Tibial nerve (tissue), 4 donors: ENCODE measurements at regions not wholly inside any gene's neighbourhood (a gene's known extent, or its start where the extent isn't known, plus 50 kb on each side); places are given as distances from the start of the nearest gene placed in this dataset.

Experiments used
- DNase-seq, 2 donors: peaks; one replicate each; pipeline ENCODE4 v3.0.0-alpha.2; 2019; ENCODE audit warnings: low spot score in 2 of 2
- H3K27ac ChIP-seq, 4 donors: fragments of 200-600 bp; sonication (generic) in 3 of 4; one replicate each; pipeline ENCODE4 v1.5.1; 2017 to 2019; ENCODE audit warnings: mild to moderate bottlenecking in 1 of 4
- H3K27me3 ChIP-seq, 2 donors: fragments of 200-600 bp; sonication (generic) in 1 of 2; one replicate each; pipeline versions ENCODE4 v1.5.1 to v1.6.0; 2017 to 2019
- H3K36me3 ChIP-seq, 3 donors: fragments of 200-600 bp; sonication (generic); one replicate each; pipeline ENCODE4 v1.5.1; 2018 to 2019
- H3K4me1 ChIP-seq, 4 donors: fragments of 200-600 bp; sonication (generic) in 3 of 4; one replicate each; pipeline ENCODE4 v1.5.1; 2017 to 2019
- H3K4me3 ChIP-seq, 4 donors: fragments of 200-600 bp; sonication (generic) in 3 of 4; one replicate each; pipeline ENCODE4 v1.5.1; 2017 to 2019; ENCODE audit warnings: mild to moderate bottlenecking in 1 of 4, moderate library complexity in 1 of 4
- H3K9me3 ChIP-seq, 4 donors: fragments of 200-600 bp; sonication (generic) in 3 of 4; one replicate each; pipeline ENCODE4 v1.5.1; 2017 to 2019
- EP300 ChIP-seq, 2 donors: sonication (generic); formaldehyde crosslinking; IDR thresholded peaks; one replicate each; pipeline ENCODE4 v1.6.1; 2017; ENCODE audit warnings: antibody characterized with exemption in 2 of 2, mild to moderate bottlenecking in 1 of 2
- POLR2A ChIP-seq, 2 donors: fragments of 450-650 bp; IDR thresholded peaks; one replicate each; pipeline ENCODE4 v1.6.1; 2017; ENCODE audit warnings: antibody characterized with exemption in 2 of 2, mild to moderate bottlenecking in 2 of 2, moderate library complexity in 2 of 2
- WGBS, 2 donors: methylation state at CpG; one replicate each; pipeline ENCODE4 v1.1.5; 2018; 5-methylcytosine and 5-hydroxymethylcytosine counted together
- TF ChIP-seq, protein P1 (sequence below), 5 experiments: fragments of 200-600 bp in 3 of 5; fragments of 450-650 bp in 2 of 5; sonication (generic) in 3 of 5; IDR thresholded peaks; one replicate each; pipeline ENCODE4 v1.5.1; 2016 to 2019; ENCODE audit warnings: antibody characterized with exemption in 5 of 5, mild to moderate bottlenecking in 3 of 5, moderate library complexity in 2 of 5

DNA sequence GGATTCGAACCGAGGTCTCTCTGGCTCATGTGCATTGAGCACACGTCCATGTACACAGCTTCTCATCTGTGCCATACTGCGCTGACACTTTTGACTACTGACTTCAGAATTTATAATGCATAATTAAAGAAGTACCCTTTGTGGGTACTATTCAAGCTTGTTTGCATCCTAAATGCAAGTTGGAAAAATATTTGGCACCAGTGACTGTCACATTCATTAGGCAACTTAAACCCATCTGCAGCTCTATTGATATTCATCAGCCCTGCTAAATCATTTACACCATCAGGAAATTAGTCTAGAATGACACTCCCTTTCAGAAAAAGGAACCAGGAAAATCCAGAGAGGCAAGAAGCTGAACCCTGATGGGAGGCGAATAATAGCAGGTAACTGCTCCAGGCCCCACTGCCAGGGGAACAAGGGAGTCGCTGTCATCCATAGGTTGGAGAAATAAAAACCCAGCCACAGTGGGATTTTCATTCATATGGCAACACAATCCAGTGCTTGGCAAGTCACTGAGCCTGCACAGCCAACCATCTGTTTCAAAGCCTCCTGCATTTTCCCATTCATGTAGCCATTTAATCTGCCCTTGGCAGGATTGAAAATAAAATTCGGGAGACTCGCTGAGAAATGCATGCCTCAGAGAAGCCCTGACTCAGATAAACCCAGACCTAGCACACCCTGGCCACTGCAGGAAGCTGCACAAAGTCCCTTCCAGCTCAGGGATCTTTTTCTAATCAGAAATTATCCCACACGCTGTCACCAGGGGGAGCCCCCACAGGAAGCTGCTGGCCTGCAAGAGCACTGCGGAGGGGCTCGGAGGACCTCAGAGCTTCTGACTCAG lies 103.0 kb upstream of the VEPH1 start:
- WGBS, 2 donors = 39 to 45% methylated on average over 11 of the region's 11 CpGs
- Histone ChIP-seq H3K27me3 (no peaks in the 10 kb centered on the region), H3K4me3 (no peak overlapping the region), H3K36me3 (no peaks in the 10 kb centered on the region), H3K4me1 (peaks cover 0 to 10% (median 0%) of the 10 kb centered on the region in 4 donors), H3K27ac (no peak overlapping the region), H3K9me3 (no peaks in the 10 kb centered on the region)
- DNase-seq = peak; percentile 43 to 68
- no peak for TF ChIP-seq POLR2A (IDR thresholded peaks at IDR 0.05)
- TF ChIP-seq EP300 (IDR thresholded peaks at IDR 0.05) = no peak
- TF ChIP-seq, protein P1, sequence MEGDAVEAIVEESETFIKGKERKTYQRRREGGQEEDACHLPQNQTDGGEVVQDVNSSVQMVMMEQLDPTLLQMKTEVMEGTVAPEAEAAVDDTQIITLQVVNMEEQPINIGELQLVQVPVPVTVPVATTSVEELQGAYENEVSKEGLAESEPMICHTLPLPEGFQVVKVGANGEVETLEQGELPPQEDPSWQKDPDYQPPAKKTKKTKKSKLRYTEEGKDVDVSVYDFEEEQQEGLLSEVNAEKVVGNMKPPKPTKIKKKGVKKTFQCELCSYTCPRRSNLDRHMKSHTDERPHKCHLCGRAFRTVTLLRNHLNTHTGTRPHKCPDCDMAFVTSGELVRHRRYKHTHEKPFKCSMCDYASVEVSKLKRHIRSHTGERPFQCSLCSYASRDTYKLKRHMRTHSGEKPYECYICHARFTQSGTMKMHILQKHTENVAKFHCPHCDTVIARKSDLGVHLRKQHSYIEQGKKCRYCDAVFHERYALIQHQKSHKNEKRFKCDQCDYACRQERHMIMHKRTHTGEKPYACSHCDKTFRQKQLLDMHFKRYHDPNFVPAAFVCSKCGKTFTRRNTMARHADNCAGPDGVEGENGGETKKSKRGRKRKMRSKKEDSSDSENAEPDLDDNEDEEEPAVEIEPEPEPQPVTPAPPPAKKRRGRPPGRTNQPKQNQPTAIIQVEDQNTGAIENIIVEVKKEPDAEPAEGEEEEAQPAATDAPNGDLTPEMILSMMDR (IDR thresholded peaks at IDR 0.05) = peak; percentile 60 to 77 (median 71)

DNA sequence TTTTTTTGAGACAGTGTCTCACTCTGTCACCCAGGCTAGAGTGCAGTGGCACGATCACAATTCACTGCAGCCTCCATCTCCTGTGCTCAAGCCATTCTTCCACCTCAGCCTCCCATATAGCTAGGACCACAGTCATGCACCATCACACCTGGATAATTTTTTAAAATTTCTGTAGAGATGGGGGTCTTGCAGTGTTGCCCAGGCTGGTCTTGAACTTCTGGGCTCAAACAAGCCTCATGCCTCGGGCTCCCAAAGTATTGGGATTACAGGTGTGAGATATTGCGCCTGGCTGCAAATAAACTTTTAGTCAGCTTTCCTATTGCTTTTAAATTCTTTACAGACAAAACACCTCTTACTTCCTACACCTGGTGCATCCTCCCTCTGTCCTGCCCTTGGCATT lies 102.1 kb upstream of the VEPH1 start:
- H3K27me3 ChIP-seq = no peaks in the 10 kb centered on the region
- TF ChIP-seq EP300 (IDR thresholded peaks at IDR 0.05) = no peak
- TF ChIP-seq, protein P1 (IDR thresholded peaks at IDR 0.05) = no peak
- no peaks in the 10 kb centered on the region for H3K36me3 ChIP-seq
- H3K27ac ChIP-seq = no peak overlapping the region
- no peak for DNase-seq
- WGBS, 2 donors = 76 to 95% methylated on average over 3 of the region's 3 CpGs
- peaks cover 0 to 10% (median 0%) of the 10 kb centered on the region in 4 donors for H3K4me1 ChIP-seq
- no peak overlapping the region for H3K4me3 ChIP-seq
- H3K9me3 ChIP-seq = no peaks in the 10 kb centered on the region

DNA sequence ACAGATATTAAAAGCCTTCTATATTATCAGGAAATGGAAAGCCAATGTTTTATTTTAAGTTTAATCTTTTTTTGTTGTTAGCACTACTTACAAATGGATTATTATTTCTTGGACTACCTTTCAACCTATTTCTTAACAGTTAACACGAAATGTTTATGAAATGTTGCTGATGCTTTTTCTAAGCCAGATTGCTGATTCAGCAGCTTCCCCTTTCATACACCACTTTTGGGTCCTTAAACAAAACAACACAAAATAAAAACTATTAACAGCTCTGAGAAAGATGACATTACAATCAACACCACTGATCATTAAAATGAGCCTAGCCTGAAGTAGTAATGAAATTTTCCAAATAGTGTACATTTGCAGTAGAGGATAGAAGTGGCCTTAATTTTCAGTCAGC lies 99.2 kb upstream of the VEPH1 start:
- Histone ChIP-seq H3K9me3 (no peaks in the 10 kb centered on the region), H3K36me3 (no peaks in the 10 kb centered on the region), H3K4me1 (peaks cover 0 to 10% (median 0%) of the 10 kb centered on the region in 4 donors), H3K27me3 (no peaks in the 10 kb centered on the region), H3K27ac (no peak overlapping the region), H3K4me3 (no peak overlapping the region)
- WGBS, 2 donors = 71 to 75% methylated on average over 1 of the region's 1 CpG
- TF ChIP-seq EP300 (IDR thresholded peaks at IDR 0.05) = no peak
- TF ChIP-seq POLR2A (IDR thresholded peaks at IDR 0.05) = no peak
- TF ChIP-seq, protein P1 (IDR thresholded peaks at IDR 0.05) = no peak
- DNase-seq = no peak

DNA sequence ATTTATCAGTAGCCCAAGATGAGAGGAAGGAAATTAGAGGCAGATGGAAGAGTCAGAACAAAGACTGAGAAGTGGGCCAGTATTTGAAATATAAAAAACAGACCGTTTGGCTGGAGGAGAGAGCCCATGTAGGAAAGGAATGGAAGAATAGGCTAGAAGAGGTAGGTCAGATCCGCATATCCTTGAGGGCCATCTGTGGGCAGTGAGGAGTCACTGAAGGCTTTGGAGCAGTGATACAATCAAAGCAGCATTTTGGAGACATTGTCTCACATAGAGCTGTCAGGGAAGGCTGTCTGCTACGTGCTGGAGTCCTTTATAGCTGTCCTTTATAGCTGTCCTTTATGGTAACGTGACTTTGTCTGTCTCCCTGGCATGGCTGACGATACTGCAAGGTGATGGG lies 92.0 kb upstream of the VEPH1 start:
- TF ChIP-seq EP300 (IDR thresholded peaks at IDR 0.05) (no peak), POLR2A (IDR thresholded peaks at IDR 0.05) (no peak)
- TF ChIP-seq, protein P1 (IDR thresholded peaks at IDR 0.05) = no peak
- DNase-seq = no peak
- Histone ChIP-seq H3K4me3 (no peak overlapping the region), H3K27ac (no peak overlapping the region), H3K9me3 (no peaks in the 10 kb centered on the region), H3K36me3 (no peaks in the 10 kb centered on the region), H3K27me3 (no peaks in the 10 kb centered on the region), H3K4me1 (peaks cover 0 to 24% (median 0%) of the 10 kb centered on the region in 4 donors)
- WGBS, 2 donors = 74 to 85% methylated on average over 5 of the region's 5 CpGs

DNA sequence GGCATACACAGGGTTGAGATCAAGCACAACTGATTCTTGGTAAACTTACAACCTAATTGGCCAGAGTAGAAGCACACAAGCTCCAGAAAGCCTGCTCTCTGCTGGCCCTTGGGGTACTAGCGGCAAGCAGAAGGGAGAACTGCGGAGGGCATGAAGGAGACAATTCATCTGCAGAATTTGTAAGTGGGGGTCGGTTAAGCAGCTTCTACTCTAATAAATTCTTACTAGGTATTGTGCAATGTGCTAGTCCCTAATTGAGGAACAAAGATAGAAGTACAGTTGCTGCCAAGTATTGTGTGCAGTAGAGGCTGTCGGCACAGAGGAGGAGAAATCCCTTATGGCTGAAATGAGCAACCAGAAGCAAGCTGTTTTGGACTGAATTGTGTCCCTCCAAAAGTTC lies 91.2 kb upstream of the VEPH1 start:
- Histone ChIP-seq H3K9me3 (no peaks in the 10 kb centered on the region), H3K27me3 (no peaks in the 10 kb centered on the region), H3K4me3 (no peak overlapping the region), H3K27ac (no peak overlapping the region), H3K36me3 (no peaks in the 10 kb centered on the region), H3K4me1 (peaks cover 0 to 32% (median 3%) of the 10 kb centered on the region in 4 donors)
- DNase-seq = no peak
- WGBS, 2 donors = 43 to 56% methylated on average over 4 of the region's 4 CpGs
- TF ChIP-seq EP300 (IDR thresholded peaks at IDR 0.05) (no peak), POLR2A (IDR thresholded peaks at IDR 0.05) (no peak)
- TF ChIP-seq, protein P1 (IDR thresholded peaks at IDR 0.05) = no peak
